MM.1S (cell line): ENCODE measurements at regions not wholly inside any gene's neighbourhood (a gene's known extent, or its start where the extent isn't known, plus 50 kb on each side); places are given as distances from the start of the nearest gene placed in this dataset.

Experiments used
- DNase-seq: peaks from one replicate; pipeline ENCODE4 v3.0.0-alpha.2; 2015
- H2AFZ ChIP-seq: fragments of 300-600 bp; sonication (generic); 2 replicates; pipeline ENCODE4 v1.6.0; 2016; ENCODE audit warnings: antibody characterized with exemption, low read length
- H3F3A ChIP-seq: fragments of 300-600 bp; sonication (generic); 2 replicates; pipeline ENCODE4 v1.6.1; 2016; ENCODE audit warnings: mild to moderate bottlenecking, antibody characterized with exemption, low read length, moderate library complexity, mixed read lengths; ENCODE audit not compliant: insufficient read depth
- H3K27ac ChIP-seq: fragments of 300-600 bp; sonication (generic); 2 replicates; pipeline ENCODE4 v1.5.1; 2016; ENCODE audit warnings: mild to moderate bottlenecking, low read length
- H3K27me3 ChIP-seq: fragments of 300-600 bp; sonication (generic); replicated peaks from 2 replicates; pipeline ENCODE4 v1.6.0; 2016; ENCODE audit warnings: low read length; ENCODE audit not compliant: insufficient read depth
- H3K36me3 ChIP-seq: fragments of 300-600 bp; sonication (generic); replicated peaks from 2 replicates; pipeline ENCODE4 v1.6.1; 2016; ENCODE audit warnings: mild to moderate bottlenecking, low read length, mixed read lengths; ENCODE audit not compliant: insufficient read depth
- H3K4me1 ChIP-seq: fragments of 300-600 bp; sonication (generic); 2 replicates; pipeline ENCODE4 v1.6.1; 2016; ENCODE audit warnings: low read length, mixed read lengths
- H3K4me2 ChIP-seq: fragments of 300-600 bp; sonication (generic); 2 replicates; pipeline ENCODE4 v1.6.0; 2016; ENCODE audit warnings: low read depth, low read length
- H3K4me3 ChIP-seq: fragments of 300-600 bp; sonication (generic); 2 replicates; pipeline ENCODE4 v1.5.1; 2016; ENCODE audit warnings: low read length, mixed read lengths
- H3K79me2 ChIP-seq: fragments of 300-600 bp; sonication (generic); 2 replicates; pipeline ENCODE4 v1.6.1; 2016; ENCODE audit warnings: mixed run types, low read length, mixed read lengths
- H3K9ac ChIP-seq: fragments of 300-600 bp; sonication (generic); 2 replicates; pipeline ENCODE4 v1.6.1; 2016; ENCODE audit warnings: low read length, mixed read lengths
- H3K9me2 ChIP-seq: fragments of 300-600 bp; sonication (generic); replicated peaks from 2 replicates; pipeline ENCODE4 v1.6.1; 2016; ENCODE audit warnings: mild to moderate bottlenecking, low read length, mixed read lengths; ENCODE audit not compliant: insufficient read depth
- H3K9me3 ChIP-seq: fragments of 300-600 bp; sonication (generic); replicated peaks from 2 replicates; pipeline ENCODE4 v1.6.1; 2016; ENCODE audit warnings: mild to moderate bottlenecking, low read length, mixed read lengths; ENCODE audit not compliant: insufficient read depth
- H4K20me1 ChIP-seq: fragments of 300-600 bp; sonication (generic); 2 replicates; pipeline ENCODE4 v1.6.1; 2016; ENCODE audit warnings: mild to moderate bottlenecking, low read length, moderate library complexity, mixed read lengths; ENCODE audit not compliant: insufficient read depth
- EZH2 ChIP-seq: fragments of 300-600 bp; sonication (generic); optimal IDR thresholded peaks from 2 replicates; pipeline ENCODE3; 2017; ENCODE audit warnings: low read depth, mild to moderate bottlenecking, antibody characterized with exemption, low read length, mixed read lengths
- EZH2phosphoT487 ChIP-seq: fragments of 300-600 bp; sonication (generic); IDR thresholded peaks from 2 replicates; pipeline ENCODE4 v1.6.1; 2018; ENCODE audit warnings: antibody characterized with exemption, low read length
- TF ChIP-seq, protein P1 (sequence below): fragments of 300-600 bp; sonication (generic); IDR thresholded peaks from 2 replicates; pipeline ENCODE4 v1.5.1; 2016; ENCODE audit warnings: antibody characterized with exemption, low read length, mixed read lengths

DNA sequence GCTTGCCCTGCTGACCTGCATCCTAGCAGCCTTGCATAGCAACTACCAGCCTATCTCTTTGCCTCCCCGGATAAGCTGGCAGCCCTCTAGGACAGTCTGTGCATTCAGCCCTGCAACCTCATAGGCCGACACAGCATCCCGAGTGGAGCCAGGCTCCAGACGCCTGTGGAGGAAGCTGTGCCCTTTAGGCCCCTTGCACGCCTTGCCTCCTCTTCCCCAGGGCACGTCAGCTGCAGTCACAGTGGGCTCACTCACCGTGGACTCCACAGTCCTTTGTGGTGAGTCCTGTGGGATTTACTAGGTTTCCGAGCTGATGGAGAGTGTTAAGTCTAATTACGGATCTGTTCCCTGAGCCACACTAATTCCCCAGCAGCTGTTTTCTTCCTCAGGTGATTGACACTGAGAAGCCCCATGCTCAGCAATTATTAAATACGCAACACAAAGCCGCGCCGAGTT lies 540.0 kb downstream of the TCERG1L start:
- TF ChIP-seq EZH2phosphoT487 (no peak), EZH2 (no peak)
- TF ChIP-seq, protein P1, sequence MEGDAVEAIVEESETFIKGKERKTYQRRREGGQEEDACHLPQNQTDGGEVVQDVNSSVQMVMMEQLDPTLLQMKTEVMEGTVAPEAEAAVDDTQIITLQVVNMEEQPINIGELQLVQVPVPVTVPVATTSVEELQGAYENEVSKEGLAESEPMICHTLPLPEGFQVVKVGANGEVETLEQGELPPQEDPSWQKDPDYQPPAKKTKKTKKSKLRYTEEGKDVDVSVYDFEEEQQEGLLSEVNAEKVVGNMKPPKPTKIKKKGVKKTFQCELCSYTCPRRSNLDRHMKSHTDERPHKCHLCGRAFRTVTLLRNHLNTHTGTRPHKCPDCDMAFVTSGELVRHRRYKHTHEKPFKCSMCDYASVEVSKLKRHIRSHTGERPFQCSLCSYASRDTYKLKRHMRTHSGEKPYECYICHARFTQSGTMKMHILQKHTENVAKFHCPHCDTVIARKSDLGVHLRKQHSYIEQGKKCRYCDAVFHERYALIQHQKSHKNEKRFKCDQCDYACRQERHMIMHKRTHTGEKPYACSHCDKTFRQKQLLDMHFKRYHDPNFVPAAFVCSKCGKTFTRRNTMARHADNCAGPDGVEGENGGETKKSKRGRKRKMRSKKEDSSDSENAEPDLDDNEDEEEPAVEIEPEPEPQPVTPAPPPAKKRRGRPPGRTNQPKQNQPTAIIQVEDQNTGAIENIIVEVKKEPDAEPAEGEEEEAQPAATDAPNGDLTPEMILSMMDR = no peak
- H2AFZ ChIP-seq = no peak overlapping the region
- no peak overlapping the region for H3K4me2 ChIP-seq
- no peaks in the 10 kb centered on the region for H3K36me3 ChIP-seq
- H3K4me1 ChIP-seq = no peaks in the 10 kb centered on the region
- no peaks in the 10 kb centered on the region; the same call in 1 of the 2 replicates for H3K9me2 ChIP-seq
- no peaks in the 10 kb centered on the region for H3K9me3 ChIP-seq
- 0 out of 2 replicates have a peak, but pooled peaks cover 3% of the 10 kb centered on the region for H3K27me3 ChIP-seq
- no peak overlapping the region for H3K27ac ChIP-seq
- no peak for DNase-seq
- no peak overlapping the region for H3K4me3 ChIP-seq
- H3F3A ChIP-seq = no peaks in the 10 kb centered on the region
- H3K9ac ChIP-seq = no peak overlapping the region
- no peaks in the 10 kb centered on the region for H4K20me1 ChIP-seq
- H3K79me2 ChIP-seq = no peaks in the 10 kb centered on the region

DNA sequence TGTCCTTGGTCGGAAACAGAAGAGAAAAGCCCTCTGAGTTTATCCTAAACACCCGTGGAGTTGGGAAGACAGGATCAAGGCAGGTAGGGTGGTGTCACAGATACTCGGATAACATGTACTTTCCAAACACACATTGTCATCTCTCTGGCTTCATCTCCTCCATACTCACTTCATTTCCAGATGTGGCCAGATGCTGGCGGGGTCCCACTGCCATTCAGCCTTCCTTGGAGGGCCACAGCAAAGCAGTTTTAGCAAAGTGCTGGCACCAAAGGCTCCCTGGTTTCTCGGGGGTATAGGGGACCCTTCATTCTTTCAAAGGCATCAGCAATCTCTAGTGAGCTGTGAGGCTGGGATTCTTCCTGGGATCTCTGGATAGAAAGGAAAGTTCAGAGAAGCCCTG lies 539.5 kb downstream of the TCERG1L start:
- Histone ChIP-seq H2AFZ (no peak overlapping the region), H3K79me2 (no peaks in the 10 kb centered on the region), H4K20me1 (no peaks in the 10 kb centered on the region), H3K9ac (no peak overlapping the region), H3K4me2 (no peak overlapping the region), H3K9me2 (no peaks in the 10 kb centered on the region; the same call in 1 of the 2 replicates), H3F3A (no peaks in the 10 kb centered on the region), H3K36me3 (no peaks in the 10 kb centered on the region), H3K27me3 (0 out of 2 replicates have a peak, but pooled peaks cover 3% of the 10 kb centered on the region), H3K4me3 (no peak overlapping the region), H3K9me3 (no peaks in the 10 kb centered on the region), H3K4me1 (no peaks in the 10 kb centered on the region), H3K27ac (no peak overlapping the region)
- TF ChIP-seq, protein P1 = no peak
- TF ChIP-seq EZH2phosphoT487 = no peak
- no peak for TF ChIP-seq EZH2
- no peak for DNase-seq

DNA sequence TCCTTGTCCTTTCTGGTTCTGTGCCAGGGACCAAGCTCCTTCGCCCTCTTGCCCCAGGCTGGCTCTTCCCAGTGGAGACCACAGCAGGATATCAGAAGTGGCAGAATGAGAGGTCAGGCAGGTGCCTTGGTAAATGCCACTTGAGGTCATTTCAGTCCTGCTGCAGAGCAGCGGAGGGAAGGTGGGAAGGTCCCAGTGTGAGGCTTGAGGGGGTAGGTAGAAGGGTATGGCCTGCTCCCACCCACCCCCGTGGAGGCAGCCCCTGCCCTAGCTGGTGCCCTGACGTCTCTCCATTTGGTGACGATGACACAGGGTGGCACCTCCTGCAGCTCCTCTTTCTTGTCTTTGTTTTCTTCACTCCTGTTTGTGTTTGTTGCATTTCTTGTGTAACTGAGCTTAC lies 538.8 kb downstream of the TCERG1L start:
- TF ChIP-seq, protein P1 = no peak
- TF ChIP-seq EZH2phosphoT487 (no peak), EZH2 (no peak)
- H3K4me2 ChIP-seq = no peak overlapping the region
- H3K4me3 ChIP-seq = no peak overlapping the region
- 0 out of 2 replicates have a peak, but pooled peaks cover 3% of the 10 kb centered on the region for H3K27me3 ChIP-seq
- no peaks in the 10 kb centered on the region for H3F3A ChIP-seq
- H2AFZ ChIP-seq = no peak overlapping the region
- no peak overlapping the region for H3K9ac ChIP-seq
- no peaks in the 10 kb centered on the region for H3K9me3 ChIP-seq
- no peaks in the 10 kb centered on the region for H3K79me2 ChIP-seq
- no peak overlapping the region for H3K27ac ChIP-seq
- no peaks in the 10 kb centered on the region for H4K20me1 ChIP-seq
- no peaks in the 10 kb centered on the region for H3K4me1 ChIP-seq
- DNase-seq = no peak
- no peaks in the 10 kb centered on the region; the same call in 1 of the 2 replicates for H3K9me2 ChIP-seq
- no peaks in the 10 kb centered on the region for H3K36me3 ChIP-seq
